Gastrocnemius medialis (tissue), 4 donors: ENCODE measurements at regions not wholly inside any gene's neighbourhood (a gene's known extent, or its start where the extent isn't known, plus 50 kb on each side); places are given as distances from the start of the nearest gene placed in this dataset.

ENCODE experiments used
- ATAC-seq, 2 donors: fragments of 150-250 bp; one replicate each; pipeline ENCODE4 v1.9.1; 2016
- DNase-seq, 2 donors: peaks; one replicate each; pipeline ENCODE4 v3.0.0-alpha.2; 2019
- H3K27ac ChIP-seq, 4 donors: fragments of 200-600 bp; sonication (generic); 1 replicate in 1 of 4; 2 replicates in 3 of 4; pipeline ENCODE4 v1.5.1; 2016 to 2018; ENCODE audit warnings: mild to moderate bottlenecking in 2 of 4, moderate library complexity in 1 of 4
- H3K27me3 ChIP-seq, 3 donors: fragments of 200-600 bp; sonication (generic) in 2 of 3; 1 replicate in 1 of 3; 2 replicates in 2 of 3; pipeline versions ENCODE4 v1.5.1 to v1.6.0; 2016 to 2019; ENCODE audit warnings: mild to moderate bottlenecking in 1 of 3, moderate library complexity in 1 of 3
- H3K36me3 ChIP-seq, 2 donors: fragments of 200-600 bp; sonication (generic) in 1 of 2; one replicate each; pipeline ENCODE4 v1.5.1; 2017 to 2018
- H3K4me1 ChIP-seq, 2 donors: fragments of 200-600 bp; sonication (generic) in 1 of 2; one replicate each; pipeline ENCODE4 v1.5.1; 2016 to 2017; ENCODE audit warnings: mild to moderate bottlenecking in 2 of 2
- H3K4me3 ChIP-seq, 4 donors: fragments of 200-600 bp; sonication (generic) in 3 of 4; 1 replicate in 1 of 4; 2 replicates in 3 of 4; pipeline ENCODE4 v1.5.1; 2016 to 2019; ENCODE audit warnings: mild to moderate bottlenecking in 2 of 4
- H3K9me3 ChIP-seq, 3 donors: fragments of 200-600 bp; sonication (generic) in 2 of 3; 1 replicate in 1 of 3; 2 replicates in 2 of 3; pipeline ENCODE4 v1.5.1; 2016 to 2019
- POLR2A ChIP-seq, 2 donors: fragments of 450-650 bp; IDR thresholded peaks; one replicate each; pipeline ENCODE4 v1.6.1; 2017; ENCODE audit warnings: antibody characterized with exemption in 2 of 2, mild to moderate bottlenecking in 2 of 2, moderate library complexity in 2 of 2
- in situ Hi-C, 4 donors: fragments of 200-750 bp; cut with MboI; loops; one replicate each; pipeline versions ENCODE4 v1.15.0 to v1.8.0; 2017; ENCODE audit warnings: low sequenced_read_pairs in 4 of 4
- intact Hi-C: fragments of 100-400 bp; cut with DNase I; formaldehyde crosslinking; loops from one replicate; pipeline ENCODE4 v1.15.1; 2023; ENCODE audit warnings: low total_unique reads
- TF ChIP-seq, protein P1 (sequence below), 5 experiments: fragments of 450-650 bp in 3 of 5; fragments of 200-600 bp in 2 of 5; sonication (generic) in 2 of 5; IDR thresholded peaks in 4 of 5; conservative IDR thresholded peaks in 1 of 5; 1 replicate in 4 of 5; 2 replicates in 1 of 5; pipeline ENCODE4 v1.5.1; 2016 to 2019; ENCODE audit warnings: antibody characterized with exemption in 5 of 5, mild to moderate bottlenecking in 3 of 5, moderate library complexity in 3 of 5

DNA sequence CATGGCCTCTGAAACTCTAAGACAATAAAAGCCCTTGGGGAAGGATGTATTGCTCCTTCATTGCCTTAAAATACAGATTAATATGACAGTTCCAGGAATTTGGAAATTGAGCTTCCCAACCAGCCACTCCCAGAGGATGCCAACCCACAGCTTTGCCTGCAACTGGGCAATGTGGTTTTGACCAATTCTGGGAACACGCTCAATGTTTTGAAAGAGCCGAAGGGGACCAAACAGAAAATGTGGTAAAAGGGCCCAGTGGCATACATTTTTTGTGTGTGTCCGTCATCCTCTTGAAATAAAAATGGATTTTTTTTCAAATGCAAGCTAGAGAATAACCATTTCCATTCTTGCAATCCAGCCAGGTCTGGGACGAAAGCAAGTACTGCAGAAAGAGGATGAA lies 88.3 kb upstream of the PLEKHG7 start:
- ATAC-seq (no peak), DNase-seq (no peak)
- TF ChIP-seq, protein P1, sequence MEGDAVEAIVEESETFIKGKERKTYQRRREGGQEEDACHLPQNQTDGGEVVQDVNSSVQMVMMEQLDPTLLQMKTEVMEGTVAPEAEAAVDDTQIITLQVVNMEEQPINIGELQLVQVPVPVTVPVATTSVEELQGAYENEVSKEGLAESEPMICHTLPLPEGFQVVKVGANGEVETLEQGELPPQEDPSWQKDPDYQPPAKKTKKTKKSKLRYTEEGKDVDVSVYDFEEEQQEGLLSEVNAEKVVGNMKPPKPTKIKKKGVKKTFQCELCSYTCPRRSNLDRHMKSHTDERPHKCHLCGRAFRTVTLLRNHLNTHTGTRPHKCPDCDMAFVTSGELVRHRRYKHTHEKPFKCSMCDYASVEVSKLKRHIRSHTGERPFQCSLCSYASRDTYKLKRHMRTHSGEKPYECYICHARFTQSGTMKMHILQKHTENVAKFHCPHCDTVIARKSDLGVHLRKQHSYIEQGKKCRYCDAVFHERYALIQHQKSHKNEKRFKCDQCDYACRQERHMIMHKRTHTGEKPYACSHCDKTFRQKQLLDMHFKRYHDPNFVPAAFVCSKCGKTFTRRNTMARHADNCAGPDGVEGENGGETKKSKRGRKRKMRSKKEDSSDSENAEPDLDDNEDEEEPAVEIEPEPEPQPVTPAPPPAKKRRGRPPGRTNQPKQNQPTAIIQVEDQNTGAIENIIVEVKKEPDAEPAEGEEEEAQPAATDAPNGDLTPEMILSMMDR (IDR thresholded peaks at IDR 0.05 in 4 of 5, conservative IDR thresholded peaks at IDR 0.05 in 1 of 5) = no peak
- no peak for TF ChIP-seq POLR2A (IDR thresholded peaks at IDR 0.05)
- H3K27ac ChIP-seq = no peak overlapping the region
- no peaks in the 10 kb centered on the region for H3K27me3 ChIP-seq
- intact Hi-C loops (no loop called here), in situ Hi-C loops (no loop called here)
- no peaks in the 10 kb centered on the region for H3K36me3 ChIP-seq
- no peak overlapping the region for H3K4me3 ChIP-seq
- no peaks in the 10 kb centered on the region for H3K4me1 ChIP-seq
- H3K9me3 ChIP-seq = no peaks in the 10 kb centered on the region

GRCh38 chr12:92614001-92614400 lies 88.8 kb upstream of the PLEKHG7 start:
- no peaks in the 10 kb centered on the region for H3K27me3 ChIP-seq
- no peak for TF ChIP-seq POLR2A (IDR thresholded peaks at IDR 0.05)
- TF ChIP-seq, protein P1 (IDR thresholded peaks at IDR 0.05 in 4 of 5, conservative IDR thresholded peaks at IDR 0.05 in 1 of 5) = no peak
- no peaks in the 10 kb centered on the region for H3K36me3 ChIP-seq
- no peaks in the 10 kb centered on the region for H3K9me3 ChIP-seq
- in situ Hi-C loops = no loop called here
- ATAC-seq (no peak), DNase-seq (no peak)
- H3K4me1 ChIP-seq = no peaks in the 10 kb centered on the region
- H3K27ac ChIP-seq = no peak overlapping the region
- intact Hi-C loops = no loop called here
- no peak overlapping the region for H3K4me3 ChIP-seq

- in situ Hi-C loops (no loop called here), intact Hi-C loops (no loop called here)
Measured at GRCh38 chr12:92612611-92613010, 90.2 kb upstream of the PLEKHG7 start.

DNA sequence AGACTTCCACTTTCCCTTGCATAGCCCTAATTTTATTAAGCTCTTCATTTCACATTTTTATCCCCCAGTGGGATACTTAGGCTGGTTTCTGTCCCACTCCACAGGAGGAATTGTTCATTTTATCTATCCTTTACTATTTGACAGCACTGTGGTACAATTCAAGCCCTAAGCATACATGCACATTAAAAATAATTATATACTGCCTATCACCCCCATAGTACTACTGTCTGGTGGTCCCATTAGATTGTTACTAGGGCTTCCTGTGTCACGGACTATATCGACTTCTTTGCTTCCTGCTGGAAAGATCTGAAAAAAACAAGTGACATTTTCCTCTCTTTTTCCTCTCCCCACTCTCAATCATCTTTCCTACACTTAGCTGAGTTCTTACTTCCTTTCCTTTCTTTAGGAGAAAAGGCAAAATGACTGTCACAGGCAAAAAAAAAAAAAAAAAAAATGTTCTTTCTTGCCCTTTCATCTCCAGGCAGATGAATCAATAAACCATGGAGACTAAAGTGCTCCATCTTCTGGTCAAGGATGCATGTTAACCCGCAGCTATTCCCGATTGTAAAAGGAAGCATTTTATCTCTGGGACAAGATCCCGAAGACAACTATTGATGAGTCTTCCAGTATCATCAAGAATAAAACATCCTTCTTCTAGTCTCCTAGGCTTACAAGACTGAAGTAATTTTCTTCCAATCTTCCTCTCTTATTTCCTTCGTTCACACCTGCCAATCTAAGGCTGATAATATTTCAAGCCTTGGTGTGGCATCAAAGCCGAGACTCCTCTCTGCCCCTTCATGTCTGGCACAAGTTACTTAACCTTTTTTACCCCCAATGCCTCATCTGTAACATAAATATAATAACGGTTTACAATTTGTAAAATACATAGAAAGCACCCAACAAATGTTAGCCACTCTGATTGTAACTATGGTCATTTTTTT lies 94.4 kb upstream of the PLEKHG7 start:
- Histone ChIP-seq H3K4me1 (no peaks in the 10 kb centered on the region), H3K9me3 (no peaks in the 10 kb centered on the region), H3K27ac (no peak overlapping the region), H3K4me3 (no peak overlapping the region), H3K27me3 (no peaks in the 10 kb centered on the region), H3K36me3 (no peaks in the 10 kb centered on the region)
- in situ Hi-C loops = no loop called here
- DNase-seq = no peak
- intact Hi-C loops = loop anchor here (5.0 kb wide), 1 partner anchor 1226 kb away; no protein-coding TSS in a partner anchor
- ATAC-seq = peak in 1 of 2 donors; percentile 51
- TF ChIP-seq POLR2A (IDR thresholded peaks at IDR 0.05) = no peak
- TF ChIP-seq, protein P1 (IDR thresholded peaks at IDR 0.05 in 4 of 5, conservative IDR thresholded peaks at IDR 0.05 in 1 of 5) = peak in 3 of 5 experiments; percentile 10 to 28 (median 24)

More at GRCh38 chr12:92612611-92613010, 90.2 kb upstream of the PLEKHG7 start:
- no peak for DNase-seq
- Histone ChIP-seq H3K4me3 (no peak overlapping the region), H3K27me3 (no peaks in the 10 kb centered on the region), H3K9me3 (no peaks in the 10 kb centered on the region), H3K36me3 (no peaks in the 10 kb centered on the region), H3K4me1 (no peaks in the 10 kb centered on the region), H3K27ac (no peak overlapping the region)
- TF ChIP-seq, protein P1 (IDR thresholded peaks at IDR 0.05 in 4 of 5, conservative IDR thresholded peaks at IDR 0.05 in 1 of 5) = no peak
- TF ChIP-seq POLR2A (IDR thresholded peaks at IDR 0.05) = no peak
- ATAC-seq = no peak
